Smooth muscle cell (in vitro differentiated cells): ENCODE measurements at regions not wholly inside any gene's neighbourhood (a gene's known extent, or its start where the extent isn't known, plus 50 kb on each side); places are given as distances from the start of the nearest gene placed in this dataset.
A peak's percentile ranks its signal among the peaks of the same experiment; 100 is the strongest.

Source experiments
- DNase-seq: peaks from one replicate; lab custom pipeline; 2025; ENCODE audit not compliant: unreplicated experiment; lab: John Stamatoyannopoulos, UW
- H2AFZ ChIP-seq: fragments of 200-600 bp; sonication (generic); 2 replicates; pipeline ENCODE4 v1.6.0; 2016; ENCODE audit warnings: antibody characterized with exemption, low read depth, mild to moderate bottlenecking
- H3F3A ChIP-seq: fragments of 200-600 bp; sonication (generic); 2 replicates; pipeline ENCODE4 v1.6.0; 2017; ENCODE audit warnings: antibody characterized with exemption, low read depth
- H3K27ac ChIP-seq: fragments of 200-600 bp; sonication (generic); 2 replicates; pipeline ENCODE4 v1.5.1; 2016; ENCODE audit warnings: low read depth, mild to moderate bottlenecking
- H3K27me3 ChIP-seq: fragments of 200-600 bp; sonication (generic); 2 replicates; pipeline ENCODE4 v1.6.1; 2016; ENCODE audit warnings: low read depth, mild to moderate bottlenecking
- H3K36me3 ChIP-seq: fragments of 200-600 bp; sonication (generic); 2 replicates; pipeline ENCODE4 v1.5.1; 2016; ENCODE audit warnings: low read depth
- H3K4me1 ChIP-seq: fragments of 200-600 bp; sonication (generic); 2 replicates; pipeline ENCODE4 v1.5.1; 2016; ENCODE audit warnings: low read depth
- H3K4me2 ChIP-seq: fragments of 200-600 bp; sonication (generic); 2 replicates; pipeline ENCODE4 v1.6.0; 2016; ENCODE audit warnings: mild to moderate bottlenecking
- H3K4me3 ChIP-seq: fragments of 200-600 bp; sonication (generic); 2 replicates; pipeline ENCODE4 v1.5.1; 2016; ENCODE audit warnings: mild to moderate bottlenecking
- H3K79me2 ChIP-seq: fragments of 200-600 bp; sonication (generic); 2 replicates; pipeline ENCODE4 v1.6.0; 2016; ENCODE audit warnings: low read depth, mild to moderate bottlenecking
- H3K9ac ChIP-seq: fragments of 200-600 bp; sonication (generic); 2 replicates; pipeline ENCODE4 v1.6.0; 2016; ENCODE audit warnings: low read depth
- H3K9me3 ChIP-seq: fragments of 200-600 bp; sonication (generic); replicated peaks from 2 replicates; pipeline ENCODE4 v1.5.1; 2016; ENCODE audit warnings: low read depth
- H4K20me1 ChIP-seq: fragments of 200-600 bp; sonication (generic); 2 replicates; pipeline ENCODE4 v1.6.0; 2016; ENCODE audit warnings: low read depth
- CTCF ChIP-seq: fragments of 200-600 bp; sonication (generic); IDR thresholded peaks from 2 replicates; pipeline ENCODE4 v1.5.1; 2017; ENCODE audit warnings: borderline replicate concordance, mild to moderate bottlenecking, antibody characterized with exemption; ENCODE audit not compliant: insufficient read depth, poor library complexity, severe bottlenecking
- WGBS: methylation state at CpG from one replicate; pipeline ENCODE4 v1.1.7; 2016; ENCODE audit warnings: low lambda C conversion rate; 5-methylcytosine and 5-hydroxymethylcytosine counted together

GRCh38 chr15:58298879-58299850 is 132.6 kb upstream of the LIPC start:
- Histone ChIP-seq H3K27me3 (no peaks in the 10 kb centered on the region), H3K9me3 (no peaks in the 10 kb centered on the region), H3K27ac (peak overlapping the region; percentile 73), H3K79me2 (no peaks in the 10 kb centered on the region), H2AFZ (no peak overlapping the region), H4K20me1 (no peaks in the 10 kb centered on the region), H3K4me1 (peaks cover 3% of the 10 kb centered on the region), H3K36me3 (no peaks in the 10 kb centered on the region), H3F3A (no peaks in the 10 kb centered on the region), H3K9ac (no peak overlapping the region), H3K4me3 (no peak overlapping the region), H3K4me2 (no peak overlapping the region)
- peak; percentile 7 for DNase-seq
- 67% methylated on average over 10 of the region's 10 CpGs for WGBS
- TF ChIP-seq CTCF, result no peak

GRCh38 chr15:58302832-58303231 is 129.0 kb upstream of the LIPC start:
- H3K4me3 ChIP-seq, result no peak overlapping the region
- DNase-seq, result no peak
- H3K36me3 ChIP-seq, result no peaks in the 10 kb centered on the region
- no peak overlapping the region for H3K27ac ChIP-seq
- no peaks in the 10 kb centered on the region for H3K27me3 ChIP-seq
- H2AFZ ChIP-seq, result no peak overlapping the region
- no peak overlapping the region for H3K9ac ChIP-seq
- no peaks in the 10 kb centered on the region for H3K79me2 ChIP-seq
- H3F3A ChIP-seq, result peaks cover 7% of the 10 kb centered on the region
- H3K4me2 ChIP-seq, result no peak overlapping the region
- no peaks in the 10 kb centered on the region for H4K20me1 ChIP-seq
- no peaks in the 10 kb centered on the region for H3K9me3 ChIP-seq
- WGBS, result 95% methylated on average over 1 of the region's 1 CpG
- TF ChIP-seq CTCF, result no peak
- H3K4me1 ChIP-seq, result peaks cover 21% of the 10 kb centered on the region

GRCh38 chr15:58303236-58303635 is 128.6 kb upstream of the LIPC start:
- 93% methylated on average over 6 of the region's 6 CpGs for WGBS
- H3K4me1 ChIP-seq, result peaks cover 24% of the 10 kb centered on the region
- no peaks in the 10 kb centered on the region for H3K36me3 ChIP-seq

More at GRCh38 chr15:58303236-58303635, 128.6 kb upstream of the LIPC start:
- Histone ChIP-seq H4K20me1 (no peaks in the 10 kb centered on the region), H3K79me2 (no peaks in the 10 kb centered on the region), H3K27me3 (no peaks in the 10 kb centered on the region), H2AFZ (no peak overlapping the region), H3K4me2 (no peak overlapping the region), H3F3A (peaks cover 7% of the 10 kb centered on the region), H3K4me3 (no peak overlapping the region), H3K27ac (no peak overlapping the region), H3K9ac (no peak overlapping the region), H3K9me3 (no peaks in the 10 kb centered on the region)
- TF ChIP-seq CTCF, result no peak
- DNase-seq, result no peak
